ENCODE measurements at regions not wholly inside any gene's neighbourhood (a gene's known extent, or its start where the extent isn't known, plus 50 kb on each side); places are given as distances from the start of the nearest gene placed in this dataset.

- no peak for DNase-seq
Measured at GRCh38 chr10:20998036-20998435, 100.9 kb upstream of the NEBL start.

- DNase-seq = no peak
Measured at GRCh38 chr10:20995123-20995987, 98.2 kb upstream of the NEBL start.

GRCh38 chr10:20993830-20994527 is 96.9 kb upstream of the NEBL start:
- DNase-seq = no peak

GRCh38 chr10:20993389-20993788 is 96.3 kb upstream of the NEBL start:
- DNase-seq = no peak

- no peak for DNase-seq
Measured at GRCh38 chr10:20991526-20991925, 94.4 kb upstream of the NEBL start.

GRCh38 chr10:20990604-20991003 is 93.5 kb upstream of the NEBL start:
- DNase-seq = no peak

- DNase-seq = no peak
Measured at GRCh38 chr10:20988357-20988983, 91.4 kb upstream of the NEBL start.

GRCh38 chr10:20986049-20986448 is 88.9 kb upstream of the NEBL start:
- no peak for DNase-seq

- DNase-seq = no peak
Measured at GRCh38 chr10:20984662-20985061, 87.6 kb upstream of the NEBL start.

GRCh38 chr10:20981419-20981953 is 84.4 kb upstream of the NEBL start:
- no peak for DNase-seq

GRCh38 chr10:20978617-20979016 is 81.5 kb upstream of the NEBL start:
- DNase-seq = no peak

GRCh38 chr10:20977300-20977699 is 80.2 kb upstream of the NEBL start:
- DNase-seq = no peak

- no peak for DNase-seq
Measured at GRCh38 chr10:20976891-20977290, 79.8 kb upstream of the NEBL start.

- DNase-seq = no peak
Measured at GRCh38 chr10:20976390-20976789, 79.3 kb upstream of the NEBL start.

- DNase-seq = no peak
Measured at GRCh38 chr10:20975236-20975635, 78.1 kb upstream of the NEBL start.

GRCh38 chr10:20972925-20973324 is 75.8 kb upstream of the NEBL start:
- DNase-seq = no peak

GRCh38 chr10:20971901-20972300 is 74.8 kb upstream of the NEBL start:
- no peak for DNase-seq

GRCh38 chr10:20970708-20971107 is 73.6 kb upstream of the NEBL start:
- DNase-seq = no peak

- DNase-seq = no peak
Measured at GRCh38 chr10:20970044-20970443, 72.9 kb upstream of the NEBL start.

GRCh38 chr10:20966426-20966825 is 69.3 kb upstream of the NEBL start:
- no peak for DNase-seq

GRCh38 chr10:20963721-20964595 is 66.8 kb upstream of the NEBL start:
- no peak for DNase-seq

GRCh38 chr10:20963056-20963455 is 65.9 kb upstream of the NEBL start:
- no peak for DNase-seq

GRCh38 chr10:20962165-20962564 is 65.1 kb upstream of the NEBL start:
- DNase-seq = no peak
